Lower leg skin (tissue), 4 donors: ENCODE measurements at regions not wholly inside any gene's neighbourhood (a gene's known extent, or its start where the extent isn't known, plus 50 kb on each side); places are given as distances from the start of the nearest gene placed in this dataset.

ENCODE experiments used
- DNase-seq, 2 donors: peaks; one replicate each; pipeline ENCODE4 v3.0.0-alpha.2; 2019; ENCODE audit warnings: low spot score in 2 of 2
- H3K4me3 ChIP-seq: fragments of 200-600 bp; sonication (generic); 2 replicates; pipeline ENCODE4 v1.5.1; 2017; ENCODE audit warnings: mild to moderate bottlenecking, low read depth; ENCODE audit not compliant: poor library complexity, severe bottlenecking
- POLR2A ChIP-seq, 2 donors: fragments of 450-650 bp; IDR thresholded peaks; one replicate each; pipeline ENCODE4 v1.6.1; 2016 to 2017; ENCODE audit warnings: antibody characterized with exemption in 2 of 2, mild to moderate bottlenecking in 1 of 2, moderate library complexity in 1 of 2
- WGBS, 2 donors: methylation state at CpG; one replicate each; pipeline ENCODE4 v1.1.5; 2018; 5-methylcytosine and 5-hydroxymethylcytosine counted together
- intact Hi-C: fragments of 100-400 bp; cut with DNase I; formaldehyde crosslinking; loops from one replicate; pipeline ENCODE4 v1.15.0; 2023; ENCODE audit warnings: low total_unique reads
- TF ChIP-seq, protein P1 (sequence below), 3 donors: fragments of 450-650 bp; IDR thresholded peaks; one replicate each; pipeline ENCODE4 v1.5.1; 2016; ENCODE audit warnings: antibody characterized with exemption in 3 of 3, mild to moderate bottlenecking in 3 of 3, moderate library complexity in 2 of 3

GRCh38 chrX:15971696-15972095 lies 117.1 kb upstream of the AP1S2 start:
- intact Hi-C loops = no loop called here
- no peak for TF ChIP-seq POLR2A (IDR thresholded peaks at IDR 0.05)
- TF ChIP-seq, protein P1, sequence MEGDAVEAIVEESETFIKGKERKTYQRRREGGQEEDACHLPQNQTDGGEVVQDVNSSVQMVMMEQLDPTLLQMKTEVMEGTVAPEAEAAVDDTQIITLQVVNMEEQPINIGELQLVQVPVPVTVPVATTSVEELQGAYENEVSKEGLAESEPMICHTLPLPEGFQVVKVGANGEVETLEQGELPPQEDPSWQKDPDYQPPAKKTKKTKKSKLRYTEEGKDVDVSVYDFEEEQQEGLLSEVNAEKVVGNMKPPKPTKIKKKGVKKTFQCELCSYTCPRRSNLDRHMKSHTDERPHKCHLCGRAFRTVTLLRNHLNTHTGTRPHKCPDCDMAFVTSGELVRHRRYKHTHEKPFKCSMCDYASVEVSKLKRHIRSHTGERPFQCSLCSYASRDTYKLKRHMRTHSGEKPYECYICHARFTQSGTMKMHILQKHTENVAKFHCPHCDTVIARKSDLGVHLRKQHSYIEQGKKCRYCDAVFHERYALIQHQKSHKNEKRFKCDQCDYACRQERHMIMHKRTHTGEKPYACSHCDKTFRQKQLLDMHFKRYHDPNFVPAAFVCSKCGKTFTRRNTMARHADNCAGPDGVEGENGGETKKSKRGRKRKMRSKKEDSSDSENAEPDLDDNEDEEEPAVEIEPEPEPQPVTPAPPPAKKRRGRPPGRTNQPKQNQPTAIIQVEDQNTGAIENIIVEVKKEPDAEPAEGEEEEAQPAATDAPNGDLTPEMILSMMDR (IDR thresholded peaks at IDR 0.05) = no peak
- 75 to 91% methylated on average over 4 of the region's 4 CpGs for WGBS, 2 donors
- DNase-seq = no peak
- H3K4me3 ChIP-seq = no peak overlapping the region

- H3K4me3 ChIP-seq = no peak overlapping the region
- no peak for DNase-seq
- 68 to 76% methylated on average over 1 of the region's 1 CpG for WGBS, 2 donors
- TF ChIP-seq POLR2A (IDR thresholded peaks at IDR 0.05) = no peak
- TF ChIP-seq, protein P1 (IDR thresholded peaks at IDR 0.05) = no peak
- intact Hi-C loops = no loop called here
Observed at GRCh38 chrX:15963858-15964257, 109.2 kb upstream of the AP1S2 start.

DNA sequence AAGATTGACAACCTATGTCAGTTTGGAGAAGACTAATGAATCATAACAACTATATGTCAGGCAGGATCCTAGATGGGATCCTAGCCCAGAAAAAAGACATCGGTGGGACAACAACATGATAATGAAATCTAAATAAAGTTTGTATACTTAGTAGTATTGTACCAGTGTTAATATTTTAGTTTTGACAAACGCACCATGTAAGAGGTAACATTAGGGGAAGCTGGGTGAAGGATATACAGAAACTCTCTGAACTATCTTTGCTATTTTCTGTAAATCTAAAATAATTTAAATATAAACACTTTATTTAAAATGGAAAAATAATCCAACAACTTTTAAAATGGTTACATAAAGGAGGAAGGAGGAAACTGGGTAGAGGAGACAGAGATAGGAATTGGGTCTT lies 105.6 kb upstream of the AP1S2 start:
- no peak for DNase-seq
- H3K4me3 ChIP-seq = no peak overlapping the region
- 84 to 95% methylated on average over 2 of the region's 2 CpGs for WGBS, 2 donors
- TF ChIP-seq POLR2A (IDR thresholded peaks at IDR 0.05) = no peak
- TF ChIP-seq, protein P1 (IDR thresholded peaks at IDR 0.05) = no peak
- intact Hi-C loops = no loop called here

- 42 to 56% methylated on average over 9 of the region's 9 CpGs for WGBS, 2 donors
- no peak for TF ChIP-seq POLR2A (IDR thresholded peaks at IDR 0.05)
- TF ChIP-seq, protein P1 (IDR thresholded peaks at IDR 0.05) = no peak
- no peak for DNase-seq
- H3K4me3 ChIP-seq = no peak overlapping the region
- intact Hi-C loops = no loop called here
Observed at GRCh38 chrX:15956681-15957080, 102.1 kb upstream of the AP1S2 start.

DNA sequence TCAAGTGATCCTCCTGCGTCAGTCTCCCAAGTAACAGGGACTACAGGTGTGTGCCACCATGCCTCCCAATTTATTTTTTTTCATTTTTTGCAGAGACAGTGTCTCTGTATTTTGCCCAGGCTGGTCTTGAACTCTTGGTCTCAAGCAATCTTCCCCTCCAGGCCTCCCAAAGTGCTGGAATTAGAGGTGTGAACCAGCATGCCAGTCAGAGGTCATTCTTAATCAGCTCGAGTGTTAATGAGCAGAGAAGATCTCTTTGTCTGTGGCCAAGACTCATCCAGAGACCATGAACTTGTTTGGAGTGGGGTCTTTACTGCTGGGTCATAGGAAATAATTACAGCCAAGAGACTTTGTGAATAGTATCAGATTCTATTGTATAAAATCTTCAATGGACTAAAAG lies 99.2 kb upstream of the AP1S2 start:
- 65 to 68% methylated on average over 2 of the region's 2 CpGs for WGBS, 2 donors
- H3K4me3 ChIP-seq = no peak overlapping the region
- no peak for DNase-seq
- no peak for TF ChIP-seq POLR2A (IDR thresholded peaks at IDR 0.05)
- intact Hi-C loops = no loop called here

GRCh38 chrX:15952212-15952611 lies 97.6 kb upstream of the AP1S2 start:
- no peak overlapping the region for H3K4me3 ChIP-seq
- DNase-seq = no peak
- 86 to 87% methylated on average over 2 of the region's 2 CpGs for WGBS, 2 donors
- TF ChIP-seq, protein P1 (IDR thresholded peaks at IDR 0.05) = no peak
- no peak for TF ChIP-seq POLR2A (IDR thresholded peaks at IDR 0.05)
- intact Hi-C loops = no loop called here
